Liver (tissue), 3 donors: ENCODE measurements at regions not wholly inside any gene's neighbourhood (a gene's known extent, or its start where the extent isn't known, plus 50 kb on each side); places are given as distances from the start of the nearest gene placed in this dataset.

Source experiments
- CTCF ChIP-seq: fragments of 150-350 bp; IDR thresholded peaks from 2 replicates; pipeline ENCODE4 v1.5.1; 2017; ENCODE audit warnings: improper control_type of control experiment, low read depth, low read length; ENCODE audit not compliant: missing input control
- MAX ChIP-seq: IDR thresholded peaks from 2 replicates; pipeline ENCODE4 v1.6.1; 2016; ENCODE audit warnings: antibody characterized with exemption
- REST ChIP-seq: IDR thresholded peaks from 2 replicates; pipeline ENCODE4 v1.6.1; 2016; ENCODE audit warnings: antibody characterized with exemption, mild to moderate bottlenecking
- TAF1 ChIP-seq: conservative IDR thresholded peaks from 2 replicates; pipeline ENCODE4 v1.6.1; 2016; ENCODE audit warnings: antibody characterized with exemption, mild to moderate bottlenecking
- TF ChIP-seq, protein P1 (sequence below): IDR thresholded peaks from 2 replicates; pipeline ENCODE4 v1.6.1; 2016; ENCODE audit warnings: antibody characterized with exemption
- donor health status: healthy.
- donor health status: healthy.

DNA sequence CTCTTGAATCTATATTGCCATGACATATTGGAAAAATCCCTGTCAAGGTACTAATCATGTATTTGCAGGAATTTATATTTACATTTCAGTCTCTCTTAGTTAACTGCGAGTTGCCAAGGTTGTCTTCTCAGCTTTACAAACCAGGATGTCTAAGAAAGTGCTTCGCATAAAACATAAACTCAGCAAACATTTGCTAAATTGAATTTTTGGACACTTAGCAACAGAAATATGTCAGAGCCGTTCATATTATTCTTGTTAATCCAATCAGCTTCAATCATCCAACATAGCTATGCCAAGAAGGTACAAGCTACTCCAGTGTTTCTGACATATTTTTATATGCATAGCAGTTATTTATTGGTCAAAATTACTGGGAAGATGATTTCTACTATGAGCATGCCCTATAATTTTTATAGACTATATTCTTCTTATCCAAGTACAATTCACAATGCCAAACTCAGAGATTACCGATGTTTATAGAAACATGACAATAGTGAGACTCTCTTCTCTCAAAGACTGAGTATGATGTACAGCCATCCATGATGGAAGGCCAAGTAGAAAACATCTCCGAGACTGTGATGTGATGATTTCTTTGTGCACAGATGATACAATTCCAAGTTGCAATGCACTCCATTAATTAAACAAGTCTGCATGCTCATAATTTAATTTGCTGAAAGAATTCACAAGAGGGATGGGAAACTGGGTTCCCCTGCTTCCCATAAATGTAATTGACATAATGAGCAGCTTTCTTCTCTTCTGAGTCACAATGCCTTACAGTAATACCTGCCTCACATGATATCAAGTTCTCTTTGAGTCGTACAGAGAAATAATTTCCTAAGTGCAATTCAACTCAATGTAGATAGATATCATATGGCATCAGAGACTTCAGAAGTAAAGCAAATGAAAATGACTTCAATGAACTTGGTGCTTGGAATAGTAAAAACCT is 776.3 kb downstream of the EFNB2 start:
- TF ChIP-seq CTCF = no peak
- no peak for TF ChIP-seq MAX
- no peak for TF ChIP-seq TAF1
- TF ChIP-seq, protein P1, sequence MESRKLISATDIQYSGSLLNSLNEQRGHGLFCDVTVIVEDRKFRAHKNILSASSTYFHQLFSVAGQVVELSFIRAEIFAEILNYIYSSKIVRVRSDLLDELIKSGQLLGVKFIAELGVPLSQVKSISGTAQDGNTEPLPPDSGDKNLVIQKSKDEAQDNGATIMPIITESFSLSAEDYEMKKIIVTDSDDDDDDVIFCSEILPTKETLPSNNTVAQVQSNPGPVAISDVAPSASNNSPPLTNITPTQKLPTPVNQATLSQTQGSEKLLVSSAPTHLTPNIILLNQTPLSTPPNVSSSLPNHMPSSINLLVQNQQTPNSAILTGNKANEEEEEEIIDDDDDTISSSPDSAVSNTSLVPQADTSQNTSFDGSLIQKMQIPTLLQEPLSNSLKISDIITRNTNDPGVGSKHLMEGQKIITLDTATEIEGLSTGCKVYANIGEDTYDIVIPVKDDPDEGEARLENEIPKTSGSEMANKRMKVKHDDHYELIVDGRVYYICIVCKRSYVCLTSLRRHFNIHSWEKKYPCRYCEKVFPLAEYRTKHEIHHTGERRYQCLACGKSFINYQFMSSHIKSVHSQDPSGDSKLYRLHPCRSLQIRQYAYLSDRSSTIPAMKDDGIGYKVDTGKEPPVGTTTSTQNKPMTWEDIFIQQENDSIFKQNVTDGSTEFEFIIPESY = no peak
- no peak for TF ChIP-seq REST
